Lower lobe of right lung (tissue), 2 donors: ENCODE measurements at regions not wholly inside any gene's neighbourhood (a gene's known extent, or its start where the extent isn't known, plus 50 kb on each side); places are given as distances from the start of the nearest gene placed in this dataset.
A peak's percentile ranks its signal among the peaks of the same experiment; 100 is the strongest.

Source experiments
- ATAC-seq, 2 donors: fragments of 200-7000 bp; cut with Tn5 transposase; one replicate each; pipeline ENCODE4 v1.9.1; 2020 to 2022; ENCODE audit warnings: mild to moderate bottlenecking in 2 of 2, moderate library complexity in 2 of 2
- DNase-seq: peaks from one replicate; pipeline ENCODE4 v3.0.0-alpha.2; 2020
- H3K27ac ChIP-seq: fragments of 200-600 bp; one replicate; pipeline ENCODE4 v1.8.0; 2022
- H3K27me3 ChIP-seq: fragments of 200-600 bp; one replicate; pipeline ENCODE4 v1.8.0; 2022; ENCODE audit warnings: low read depth
- H3K36me3 ChIP-seq: fragments of 200-600 bp; one replicate; pipeline ENCODE4 v1.8.0; 2022; ENCODE audit warnings: mild to moderate bottlenecking
- H3K4me1 ChIP-seq: fragments of 200-600 bp; one replicate; pipeline ENCODE4 v1.8.0; 2022
- H3K4me3 ChIP-seq: fragments of 200-600 bp; one replicate; pipeline ENCODE4 v1.8.0; 2022; ENCODE audit warnings: mild to moderate bottlenecking
- H3K9me3 ChIP-seq: fragments of 200-600 bp; one replicate; pipeline ENCODE4 v1.8.0; 2022
- CTCF ChIP-seq: fragments of 200-600 bp; IDR thresholded peaks from one replicate; pipeline ENCODE4 v1.8.0; 2022; ENCODE audit warnings: antibody characterized with exemption, mild to moderate bottlenecking
- intact Hi-C: fragments of 100-400 bp; cut with DNase I; formaldehyde crosslinking; loops from one replicate; pipeline ENCODE4 v1.11.0; 2022
- donor health status: DM: no; HTN: yes; CAD: no; lungs with severe emphysema.

- H3K36me3 ChIP-seq: no peaks in the 10 kb centered on the region
- H3K27ac ChIP-seq: peak overlapping the region; percentile 48
- ATAC-seq (no peak), DNase-seq (no peak)
- TF ChIP-seq CTCF: no peak
- no peak overlapping the region for H3K4me3 ChIP-seq
- intact Hi-C loops: no loop called here
- H3K9me3 ChIP-seq: no peaks in the 10 kb centered on the region
- H3K27me3 ChIP-seq: no peaks in the 10 kb centered on the region
- no peaks in the 10 kb centered on the region for H3K4me1 ChIP-seq
Observed at GRCh38 chr14:54211551-54212308, 185.1 kb upstream of the CDKN3 start.

GRCh38 chr14:54213536-54213935, 183.3 kb upstream of the CDKN3 start:
- Histone ChIP-seq H3K9me3 (no peaks in the 10 kb centered on the region), H3K27me3 (peaks cover 5% of the 10 kb centered on the region), H3K4me1 (no peaks in the 10 kb centered on the region), H3K36me3 (no peaks in the 10 kb centered on the region), H3K4me3 (no peak overlapping the region), H3K27ac (no peak overlapping the region)
- no peak for TF ChIP-seq CTCF
- intact Hi-C loops: no loop called here
- ATAC-seq: no peak
- no peak for DNase-seq

- ATAC-seq: no peak
- H3K4me1 ChIP-seq: peaks cover 10% of the 10 kb centered on the region
- H3K4me3 ChIP-seq: no peak overlapping the region
- no peaks in the 10 kb centered on the region for H3K9me3 ChIP-seq
- DNase-seq: no peak
- H3K27ac ChIP-seq: no peak overlapping the region
- no peak for TF ChIP-seq CTCF
- H3K36me3 ChIP-seq: no peaks in the 10 kb centered on the region
- intact Hi-C loops: no loop called here
- peaks cover 27% of the 10 kb centered on the region for H3K27me3 ChIP-seq
Observed at GRCh38 chr14:54216827-54217226, 180.0 kb upstream of the CDKN3 start.

- Histone ChIP-seq H3K9me3 (no peaks in the 10 kb centered on the region), H3K36me3 (no peaks in the 10 kb centered on the region), H3K4me1 (peaks cover 10% of the 10 kb centered on the region), H3K27me3 (peaks cover 27% of the 10 kb centered on the region), H3K4me3 (peak overlapping the region; percentile 42), H3K27ac (no peak overlapping the region)
- no peak for TF ChIP-seq CTCF
- no peak for ATAC-seq
- intact Hi-C loops: no loop called here
- DNase-seq: no peak
Observed at GRCh38 chr14:54219261-54220070, 177.3 kb upstream of the CDKN3 start.

- TF ChIP-seq CTCF: no peak
- no peak overlapping the region for H3K27ac ChIP-seq
- peaks cover 27% of the 10 kb centered on the region for H3K27me3 ChIP-seq
- peaks cover 10% of the 10 kb centered on the region for H3K4me1 ChIP-seq
- peak overlapping the region; percentile 42 for H3K4me3 ChIP-seq
- no peaks in the 10 kb centered on the region for H3K9me3 ChIP-seq
- DNase-seq: no peak
- ATAC-seq: peak; percentile 68 to 75
- H3K36me3 ChIP-seq: no peaks in the 10 kb centered on the region
- intact Hi-C loops: no loop called here
Observed at GRCh38 chr14:54220071-54220703, 176.6 kb upstream of the CDKN3 start.
